Stomach smooth muscle (tissue), 2 donors: ENCODE measurements at regions not wholly inside any gene's neighbourhood (a gene's known extent, or its start where the extent isn't known, plus 50 kb on each side); places are given as distances from the start of the nearest gene placed in this dataset.

Source experiments
- H3K27ac ChIP-seq: one replicate; pipeline ENCODE4 v1.7.0; 2013; ENCODE audit warnings: mild to moderate bottlenecking, low read length, inconsistent platforms
- H3K27me3 ChIP-seq, 2 donors: one replicate each; pipeline ENCODE4 v1.7.0; 2013; ENCODE audit warnings: low read length in 2 of 2; ENCODE audit not compliant: insufficient read depth in 2 of 2, control insufficient read depth in 1 of 2
- H3K36me3 ChIP-seq, 2 donors: one replicate each; pipeline ENCODE4 v1.7.0; 2013; ENCODE audit warnings: low read length in 2 of 2; ENCODE audit not compliant: control insufficient read depth in 2 of 2, insufficient read depth in 2 of 2
- H3K4me1 ChIP-seq: one replicate; pipeline ENCODE4 v1.7.0; 2013; ENCODE audit warnings: low read length; ENCODE audit not compliant: control insufficient read depth, insufficient read depth
- H3K4me3 ChIP-seq, 2 donors: one replicate each; pipeline ENCODE4 v1.7.0; 2013; ENCODE audit warnings: low read length in 2 of 2
- H3K9ac ChIP-seq, 2 donors: one replicate each; pipeline ENCODE4 v1.7.0; 2013; ENCODE audit warnings: low read length in 2 of 2, mild to moderate bottlenecking in 1 of 2
- H3K9me3 ChIP-seq, 2 donors: one replicate each; pipeline ENCODE4 v1.7.0; 2013; ENCODE audit warnings: low read length in 2 of 2; ENCODE audit not compliant: control insufficient read depth in 2 of 2
- donor health status: healthy.
- donor health status: Pancreatic carcinoma.

GRCh38 chr3:161989012-161989411 is 492.4 kb downstream of the OTOL1 start:
- Histone ChIP-seq H3K9ac (no peak overlapping the region), H3K36me3 (no peaks in the 10 kb centered on the region), H3K9me3 (no peaks in the 10 kb centered on the region), H3K4me3 (no peak overlapping the region), H3K27me3 (no peaks in the 10 kb centered on the region), H3K4me1 (no peaks in the 10 kb centered on the region), H3K27ac (no peak overlapping the region)

- Histone ChIP-seq H3K4me3 (no peak overlapping the region), H3K36me3 (no peaks in the 10 kb centered on the region), H3K9me3 (no peaks in the 10 kb centered on the region), H3K9ac (no peak overlapping the region), H3K27ac (no peak overlapping the region), H3K27me3 (no peaks in the 10 kb centered on the region), H3K4me1 (no peaks in the 10 kb centered on the region)
Observed at GRCh38 chr3:161990036-161990435, 493.4 kb downstream of the OTOL1 start.

GRCh38 chr3:161991901-161992540 is 495.4 kb downstream of the OTOL1 start:
- H3K4me1 ChIP-seq, result no peaks in the 10 kb centered on the region
- H3K9me3 ChIP-seq, result no peaks in the 10 kb centered on the region
- H3K4me3 ChIP-seq, result no peak overlapping the region
- no peak overlapping the region for H3K27ac ChIP-seq
- H3K9ac ChIP-seq, result no peak overlapping the region
- H3K36me3 ChIP-seq, result no peaks in the 10 kb centered on the region
- H3K27me3 ChIP-seq, result no peaks in the 10 kb centered on the region

- Histone ChIP-seq H3K36me3 (no peaks in the 10 kb centered on the region), H3K27me3 (no peaks in the 10 kb centered on the region), H3K4me1 (no peaks in the 10 kb centered on the region), H3K27ac (no peak overlapping the region), H3K9me3 (peaks cover 3 to 7% of the 10 kb centered on the region in 2 donors), H3K9ac (no peak overlapping the region), H3K4me3 (no peak overlapping the region)
Observed at GRCh38 chr3:161999846-162000245, 503.2 kb downstream of the OTOL1 start.

- Histone ChIP-seq H3K4me3 (no peak overlapping the region), H3K4me1 (no peaks in the 10 kb centered on the region), H3K9me3 (no peaks in the 10 kb centered on the region), H3K27me3 (no peaks in the 10 kb centered on the region), H3K36me3 (no peaks in the 10 kb centered on the region), H3K9ac (no peak overlapping the region), H3K27ac (no peak overlapping the region)
Observed at GRCh38 chr3:162007722-162008121, 511.1 kb downstream of the OTOL1 start.

GRCh38 chr3:162012633-162013032 is 516.0 kb downstream of the OTOL1 start:
- Histone ChIP-seq H3K4me3 (no peak overlapping the region), H3K27me3 (no peaks in the 10 kb centered on the region), H3K9ac (no peak overlapping the region), H3K4me1 (no peaks in the 10 kb centered on the region), H3K27ac (no peak overlapping the region), H3K36me3 (no peaks in the 10 kb centered on the region), H3K9me3 (no peaks in the 10 kb centered on the region)

- no peaks in the 10 kb centered on the region for H3K36me3 ChIP-seq
- no peaks in the 10 kb centered on the region for H3K9me3 ChIP-seq
- no peak overlapping the region for H3K4me3 ChIP-seq
- H3K27ac ChIP-seq, result no peak overlapping the region
- no peaks in the 10 kb centered on the region for H3K4me1 ChIP-seq
- no peaks in the 10 kb centered on the region for H3K27me3 ChIP-seq
- no peak overlapping the region for H3K9ac ChIP-seq
Observed at GRCh38 chr3:162014284-162014683, 517.7 kb downstream of the OTOL1 start.

- no peak overlapping the region for H3K4me3 ChIP-seq
- no peaks in the 10 kb centered on the region for H3K36me3 ChIP-seq
- H3K9me3 ChIP-seq, result no peaks in the 10 kb centered on the region
- no peaks in the 10 kb centered on the region for H3K4me1 ChIP-seq
- H3K27ac ChIP-seq, result no peak overlapping the region
- no peaks in the 10 kb centered on the region for H3K27me3 ChIP-seq
- no peak overlapping the region for H3K9ac ChIP-seq
Observed at GRCh38 chr3:162015856-162016255, 519.2 kb downstream of the OTOL1 start.

GRCh38 chr3:162019817-162020216 is 523.2 kb downstream of the OTOL1 start:
- H3K27me3 ChIP-seq, result no peaks in the 10 kb centered on the region
- H3K9ac ChIP-seq, result no peak overlapping the region
- no peaks in the 10 kb centered on the region for H3K36me3 ChIP-seq
- H3K4me1 ChIP-seq, result no peaks in the 10 kb centered on the region
- no peaks in the 10 kb centered on the region for H3K9me3 ChIP-seq
- no peak overlapping the region for H3K4me3 ChIP-seq
- H3K27ac ChIP-seq, result no peak overlapping the region

GRCh38 chr3:162021206-162021605 is 524.6 kb downstream of the OTOL1 start:
- H3K27ac ChIP-seq, result no peak overlapping the region
- H3K9me3 ChIP-seq, result no peaks in the 10 kb centered on the region
- H3K27me3 ChIP-seq, result no peaks in the 10 kb centered on the region
- H3K9ac ChIP-seq, result no peak overlapping the region
- no peaks in the 10 kb centered on the region for H3K36me3 ChIP-seq
- no peaks in the 10 kb centered on the region for H3K4me1 ChIP-seq
- no peak overlapping the region for H3K4me3 ChIP-seq

- H3K36me3 ChIP-seq, result no peaks in the 10 kb centered on the region
- no peaks in the 10 kb centered on the region for H3K4me1 ChIP-seq
- H3K9ac ChIP-seq, result no peak overlapping the region
- no peaks in the 10 kb centered on the region for H3K9me3 ChIP-seq
- no peaks in the 10 kb centered on the region for H3K27me3 ChIP-seq
- H3K4me3 ChIP-seq, result no peak overlapping the region
- no peak overlapping the region for H3K27ac ChIP-seq
Observed at GRCh38 chr3:162022911-162023310, 526.3 kb downstream of the OTOL1 start.
